ENCODE measurements at regions not wholly inside any gene's neighbourhood (a gene's known extent, or its start where the extent isn't known, plus 50 kb on each side); places are given as distances from the start of the nearest gene placed in this dataset.

- Histone ChIP-seq H3K4me3 (no peak overlapping the region), H3K27ac (no peak overlapping the region), H3K4me1 (ENCODE audit: insufficient read depth) (no peaks in the 10 kb centered on the region), H3K9me3 (no peaks in the 10 kb centered on the region), H3K36me3 (no peaks in the 10 kb centered on the region), H3K27me3 (no peaks in the 10 kb centered on the region)
- DNase-seq: no peak
- intact Hi-C loops (cut with DNase I): no loop called here
- WGBS, 3 donors: 53 to 57% (median 53%) methylated on average over 5 of the region's 5 CpGs
- TF ChIP-seq EP300 (IDR thresholded peaks at IDR 0.05) (no peak), POLR2A (IDR thresholded peaks at IDR 0.05) (no peak), CTCF (IDR thresholded peaks at IDR 0.05) (no peak)
These were observed 684.4 kb upstream of the GNPDA2 start for GRCh38 chr4:45410701-45411210.

DNA sequence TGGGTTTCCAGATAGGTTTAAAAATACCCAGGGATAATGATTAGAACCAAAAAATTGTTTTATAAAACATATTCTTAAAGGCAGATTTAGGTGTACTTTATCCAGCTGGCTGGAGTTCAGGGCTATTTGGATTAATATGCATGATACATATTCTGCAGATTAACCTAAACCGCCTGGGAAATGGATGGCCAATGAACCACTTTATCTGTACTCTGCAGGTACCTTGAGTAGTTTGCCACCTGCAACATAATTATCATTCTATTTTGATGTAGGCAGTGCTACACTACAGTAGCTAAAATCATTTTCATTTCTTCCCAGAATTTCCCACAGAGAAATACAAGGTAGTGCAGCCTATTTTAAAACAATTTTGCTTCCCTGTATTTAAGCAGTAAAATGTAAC, 683.2 kb upstream of the GNPDA2 start:
- Histone ChIP-seq H3K27ac (no peak overlapping the region), H3K36me3 (no peaks in the 10 kb centered on the region), H3K4me1 (ENCODE audit: insufficient read depth) (no peaks in the 10 kb centered on the region), H3K27me3 (no peaks in the 10 kb centered on the region), H3K4me3 (no peak overlapping the region), H3K9me3 (no peaks in the 10 kb centered on the region)
- DNase-seq: no peak
- TF ChIP-seq CTCF (IDR thresholded peaks at IDR 0.05): no peak
- TF ChIP-seq EP300 (IDR thresholded peaks at IDR 0.05): no peak
- TF ChIP-seq POLR2A (IDR thresholded peaks at IDR 0.05): no peak
- 61 to 79% (median 68%) methylated on average over 1 of the region's 1 CpG for WGBS, 3 donors
- intact Hi-C loops (cut with DNase I): no loop called here

DNA sequence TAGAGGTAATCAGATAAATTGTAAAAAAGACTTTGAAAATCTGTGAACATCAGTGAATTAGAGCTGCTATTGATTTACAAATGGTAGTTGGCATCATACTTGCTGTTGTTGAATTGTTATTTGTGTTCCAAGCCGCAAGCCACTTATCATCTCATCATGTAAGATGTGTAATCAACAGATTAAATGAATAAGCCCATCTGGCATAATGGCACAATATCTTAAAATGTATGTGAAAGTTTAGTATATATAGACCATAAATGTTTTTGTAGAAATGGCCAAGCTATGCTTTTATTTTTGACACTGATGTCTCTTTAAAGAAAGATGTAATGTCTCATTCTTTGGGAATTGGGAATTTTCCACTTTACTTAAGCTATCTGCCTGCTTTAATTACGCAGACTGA, 682.6 kb upstream of the GNPDA2 start:
- Histone ChIP-seq H3K9me3 (no peaks in the 10 kb centered on the region), H3K4me1 (ENCODE audit: insufficient read depth) (no peaks in the 10 kb centered on the region), H3K27me3 (no peaks in the 10 kb centered on the region), H3K36me3 (no peaks in the 10 kb centered on the region), H3K27ac (no peak overlapping the region), H3K4me3 (no peak overlapping the region)
- intact Hi-C loops (cut with DNase I): no loop called here
- 69 to 79% (median 74%) methylated on average over 2 of the region's 2 CpGs for WGBS, 3 donors
- DNase-seq: no peak
- TF ChIP-seq POLR2A (IDR thresholded peaks at IDR 0.05): no peak
- TF ChIP-seq EP300 (IDR thresholded peaks at IDR 0.05): no peak
- no peak for TF ChIP-seq CTCF (IDR thresholded peaks at IDR 0.05)

GRCh38 chr4:45399116-45399515, 672.8 kb upstream of the GNPDA2 start:
- no peak overlapping the region for H3K27ac ChIP-seq
- H3K27me3 ChIP-seq: no peaks in the 10 kb centered on the region
- DNase-seq: no peak
- H3K9me3 ChIP-seq: no peaks in the 10 kb centered on the region
- WGBS, 3 donors: 29 to 55% (median 44%) methylated on average over 3 of the region's 3 CpGs
- H3K4me1 ChIP-seq (ENCODE audit: insufficient read depth): no peaks in the 10 kb centered on the region
- H3K4me3 ChIP-seq: no peak overlapping the region
- intact Hi-C loops (cut with DNase I): no loop called here
- no peaks in the 10 kb centered on the region for H3K36me3 ChIP-seq
- TF ChIP-seq CTCF (IDR thresholded peaks at IDR 0.05) (no peak), POLR2A (IDR thresholded peaks at IDR 0.05) (no peak), EP300 (IDR thresholded peaks at IDR 0.05) (no peak)

DNA sequence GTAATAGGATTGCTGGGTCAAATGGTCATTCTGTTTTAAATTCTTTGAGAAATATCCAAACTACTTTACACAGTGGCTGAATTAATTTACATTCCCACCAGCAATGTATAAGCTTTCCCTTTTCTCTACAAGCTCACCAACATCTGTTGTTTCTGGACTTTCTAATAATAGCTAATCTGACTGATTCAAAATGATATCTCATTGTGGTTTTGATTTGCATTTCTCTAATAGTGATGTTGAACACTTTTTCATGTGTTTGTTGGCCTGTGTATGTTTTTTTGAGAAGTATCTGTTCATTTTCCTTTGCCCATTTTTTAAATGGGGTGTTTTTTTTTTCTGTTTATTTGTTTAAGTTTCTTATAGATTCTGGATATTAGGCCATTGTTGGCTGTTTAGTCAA, 659.0 kb upstream of the GNPDA2 start:
- intact Hi-C loops (cut with DNase I): no loop called here
- no peak for DNase-seq
- Histone ChIP-seq H3K36me3 (no peaks in the 10 kb centered on the region), H3K27me3 (no peaks in the 10 kb centered on the region), H3K4me1 (ENCODE audit: insufficient read depth) (no peaks in the 10 kb centered on the region), H3K9me3 (no peaks in the 10 kb centered on the region), H3K27ac (no peak overlapping the region), H3K4me3 (no peak overlapping the region)
- TF ChIP-seq CTCF (IDR thresholded peaks at IDR 0.05): no peak
